GM10248 (cell line): ENCODE measurements at regions not wholly inside any gene's neighbourhood (a gene's known extent, or its start where the extent isn't known, plus 50 kb on each side); places are given as distances from the start of the nearest gene placed in this dataset.

Source experiments
- CTCF ChIA-PET: fragments of 300-600 bp; sonication (Branson Sonifier 250); formaldehyde crosslinking; extraction: SDS; loops from one replicate; lab custom pipeline; 2021; ENCODE audit warnings: antibody characterized with exemption; lab: Yijun Ruan, JAX
- POLR2A ChIA-PET: fragments of 350-650 bp; sonication (Branson Sonifier 250); formaldehyde crosslinking; extraction: SDS; loops from one replicate; lab custom pipeline; 2020; ENCODE audit warnings: antibody characterized with exemption; lab: Yijun Ruan, JAX
- DNase-seq: peaks from one replicate; pipeline ENCODE4 v3.0.0; 2012; ENCODE audit errors: extremely low spot score
- TF ChIP-seq, protein P1 (sequence below): IDR thresholded peaks from 2 replicates; pipeline ENCODE4 v1.5.1; 2012; ENCODE audit warnings: mild to moderate bottlenecking, low read depth; ENCODE audit errors: extremely low read depth, missing control alignments, control extremely low read depth

- TF ChIP-seq, protein P1, sequence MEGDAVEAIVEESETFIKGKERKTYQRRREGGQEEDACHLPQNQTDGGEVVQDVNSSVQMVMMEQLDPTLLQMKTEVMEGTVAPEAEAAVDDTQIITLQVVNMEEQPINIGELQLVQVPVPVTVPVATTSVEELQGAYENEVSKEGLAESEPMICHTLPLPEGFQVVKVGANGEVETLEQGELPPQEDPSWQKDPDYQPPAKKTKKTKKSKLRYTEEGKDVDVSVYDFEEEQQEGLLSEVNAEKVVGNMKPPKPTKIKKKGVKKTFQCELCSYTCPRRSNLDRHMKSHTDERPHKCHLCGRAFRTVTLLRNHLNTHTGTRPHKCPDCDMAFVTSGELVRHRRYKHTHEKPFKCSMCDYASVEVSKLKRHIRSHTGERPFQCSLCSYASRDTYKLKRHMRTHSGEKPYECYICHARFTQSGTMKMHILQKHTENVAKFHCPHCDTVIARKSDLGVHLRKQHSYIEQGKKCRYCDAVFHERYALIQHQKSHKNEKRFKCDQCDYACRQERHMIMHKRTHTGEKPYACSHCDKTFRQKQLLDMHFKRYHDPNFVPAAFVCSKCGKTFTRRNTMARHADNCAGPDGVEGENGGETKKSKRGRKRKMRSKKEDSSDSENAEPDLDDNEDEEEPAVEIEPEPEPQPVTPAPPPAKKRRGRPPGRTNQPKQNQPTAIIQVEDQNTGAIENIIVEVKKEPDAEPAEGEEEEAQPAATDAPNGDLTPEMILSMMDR, result no peak
- POLR2A ChIA-PET, result no interaction called here
- CTCF ChIA-PET, result no interaction called here
- DNase-seq, result no peak
Measured at GRCh38 chr12:45671254-45671653, 58.3 kb upstream of the ARID2 start.

DNA sequence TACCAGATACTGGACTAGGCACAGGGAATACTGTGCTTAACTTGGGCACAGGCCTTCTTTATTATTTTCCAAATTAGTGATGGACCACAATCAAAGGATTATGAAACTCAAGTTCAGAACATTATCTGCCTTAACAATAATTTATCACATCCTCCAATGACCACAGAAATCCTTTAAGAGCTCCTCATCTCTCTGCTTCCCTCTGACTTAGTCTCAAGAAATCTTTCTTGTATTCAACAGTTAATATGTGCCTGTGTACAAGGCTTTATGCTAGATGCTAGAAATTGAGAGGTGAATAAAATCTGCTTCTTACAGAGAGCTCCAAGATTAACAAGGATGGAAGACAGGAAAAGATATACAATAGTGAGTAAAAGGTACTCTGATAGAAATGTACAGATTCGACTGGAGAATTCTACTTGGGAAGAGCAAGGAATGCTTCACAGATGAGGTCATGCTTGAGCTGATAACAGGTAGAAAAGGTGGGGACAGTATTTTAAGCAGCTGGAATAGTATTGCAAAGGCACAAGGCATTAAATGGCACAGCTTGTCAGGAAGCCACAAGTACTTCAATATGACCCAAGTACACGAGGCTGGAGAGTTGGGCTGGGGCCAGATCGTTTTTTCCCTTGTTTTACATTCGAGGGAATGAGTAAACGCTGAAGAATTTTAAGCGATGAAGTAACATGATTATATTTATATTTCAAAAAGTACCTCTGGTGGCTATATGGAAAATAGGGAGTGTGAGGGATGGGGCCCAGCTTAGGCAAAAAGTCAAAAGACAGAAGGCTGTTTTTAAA is 55.1 kb upstream of the ARID2 start:
- ChIA-PET CTCF (interaction anchor here (1.0 to 1.5 kb wide), 2 partner anchors 16 to 504 kb away, joined by 3 to 5 read pairs; no protein-coding TSS in a partner anchor), POLR2A (no interaction called here)
- no peak for DNase-seq
- TF ChIP-seq, protein P1, result no peak

DNA sequence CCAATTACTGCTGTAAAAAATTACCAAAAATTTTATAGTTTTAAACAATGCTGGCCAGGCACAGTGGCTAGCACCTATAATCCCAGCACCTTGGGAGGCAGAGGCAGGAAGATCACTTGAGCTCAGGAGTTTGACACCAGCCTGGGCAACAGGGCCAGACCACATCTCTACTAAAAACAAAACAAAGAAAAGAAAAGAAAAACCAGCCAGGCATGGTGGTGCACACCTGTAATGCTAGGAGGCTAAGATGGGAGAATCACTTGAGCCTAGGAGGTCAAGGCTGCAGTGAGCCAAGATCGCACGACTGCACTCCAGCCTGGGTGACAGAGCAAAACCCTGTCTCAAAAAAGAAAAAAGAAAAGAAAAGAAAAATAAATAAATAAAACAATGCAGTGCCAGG is 54.0 kb upstream of the ARID2 start:
- no peak for DNase-seq
- POLR2A ChIA-PET, result no interaction called here
- TF ChIP-seq, protein P1, result no peak
- CTCF ChIA-PET, result interaction anchor here (2.5 kb wide), 1 partner anchor 132 kb away, joined by 6 read pairs; no protein-coding TSS in a partner anchor
